GM18867 (cell line): ENCODE measurements at regions not wholly inside any gene's neighbourhood (a gene's known extent, or its start where the extent isn't known, plus 50 kb on each side); places are given as distances from the start of the nearest gene placed in this dataset.

ENCODE experiments used
- ATAC-seq: cut with Tn5 transposase; IDR thresholded peaks from one replicate; pipeline ENCODE4 v1.9.1; 2021; ENCODE audit warnings: mild to moderate bottlenecking, moderate library complexity; ENCODE audit not compliant: unreplicated experiment

- ATAC-seq: no peak
Measured at GRCh38 chr6:139931747-139932146, 557.3 kb upstream of the CITED2 start.

GRCh38 chr6:139927742-139928305 is 553.4 kb upstream of the CITED2 start:
- no peak for ATAC-seq

- ATAC-seq: peak; percentile 42
Measured at GRCh38 chr6:139927236-139927635, 552.8 kb upstream of the CITED2 start.

GRCh38 chr6:139926711-139927110 is 552.3 kb upstream of the CITED2 start:
- ATAC-seq: peak; percentile 64

GRCh38 chr6:139925894-139926641 is 551.6 kb upstream of the CITED2 start:
- no peak for ATAC-seq

- no peak for ATAC-seq
Measured at GRCh38 chr6:139923964-139924475, 549.6 kb upstream of the CITED2 start.

GRCh38 chr6:139922236-139922635 is 547.8 kb upstream of the CITED2 start:
- ATAC-seq: no peak

- no peak for ATAC-seq
Measured at GRCh38 chr6:139920776-139921100, 546.3 kb upstream of the CITED2 start.

- no peak for ATAC-seq
Measured at GRCh38 chr6:139920027-139920775, 545.8 kb upstream of the CITED2 start.

GRCh38 chr6:139919107-139920026 is 544.9 kb upstream of the CITED2 start:
- no peak for ATAC-seq

GRCh38 chr6:139917951-139918630 is 543.6 kb upstream of the CITED2 start:
- ATAC-seq: no peak

- ATAC-seq: no peak
Measured at GRCh38 chr6:139914910-139915309, 540.5 kb upstream of the CITED2 start.

- ATAC-seq: no peak
Measured at GRCh38 chr6:139912735-139913400, 538.4 kb upstream of the CITED2 start.

- no peak for ATAC-seq
Measured at GRCh38 chr6:139909992-139910391, 535.5 kb upstream of the CITED2 start.

- no peak for ATAC-seq
Measured at GRCh38 chr6:139905404-139906052, 531.1 kb upstream of the CITED2 start.

GRCh38 chr6:139904568-139904967 is 530.1 kb upstream of the CITED2 start:
- ATAC-seq: no peak

- peak; percentile 23 for ATAC-seq
Measured at GRCh38 chr6:139904158-139904533, 529.7 kb upstream of the CITED2 start.

GRCh38 chr6:139903411-139904157 is 529.1 kb upstream of the CITED2 start:
- peak; percentile 99 for ATAC-seq
